ENCODE measurements at regions not wholly inside any gene's neighbourhood (a gene's known extent, or its start where the extent isn't known, plus 50 kb on each side); places are given as distances from the start of the nearest gene placed in this dataset.

GRCh38 chr5:73365990-73366667 is 82.4 kb downstream of the FOXD1 start:
- Histone ChIP-seq H3K9me3 (replicated peaks; ENCODE audit: control insufficient read depth, insufficient read depth, low read length) (no peaks in the 10 kb centered on the region), H3K4me1 (ENCODE audit: control insufficient read depth, extremely low read depth, insufficient read depth, low read length) (peaks cover 30% of the 10 kb centered on the region), H3K27ac (ENCODE audit: insufficient read depth, low read depth, low read length) (peak overlapping the region; percentile 40), H3K27me3 (ENCODE audit: control insufficient read depth in 2 of 2, insufficient read depth in 2 of 2, low read length in 2 of 2) (peaks cover 11 to 15% of the 10 kb centered on the region in 2 experiments), H3K9me1 (replicated peaks; ENCODE audit: control insufficient read depth, extremely low read depth, insufficient read depth, low read length) (no peaks in the 10 kb centered on the region), H2AFZ (ENCODE audit: low read depth, low read length) (no peak overlapping the region), H3K4me3 (replicated peaks in 1 of 3; ENCODE audit: insufficient read depth in 1 of 3, low read depth in 1 of 3, low read length in 3 of 3) (no peak overlapping the region), H3K4me2 (ENCODE audit: insufficient read depth, low read length) (no peak overlapping the region), H4K20me1 (replicated peaks; ENCODE audit: control insufficient read depth, extremely low read depth, insufficient read depth, low read length) (no peaks in the 10 kb centered on the region), H3K36me3 (ENCODE audit: control insufficient read depth in 2 of 2, extremely low read depth in 1 of 2, insufficient read depth in 2 of 2, low read length in 2 of 2) (no peaks in the 10 kb centered on the region), H3K9ac (replicated peaks; ENCODE audit: extremely low read depth, insufficient read depth, low read length) (no peak overlapping the region), H3K79me2 (ENCODE audit: control insufficient read depth, insufficient read depth, low read length) (no peaks in the 10 kb centered on the region)
- dilution Hi-C loops (cut with MboI; ENCODE audit: extremely low pct_ligation_motif_present, low sequenced_read_pairs), result no loop called here
- ChIA-PET CTCF (interaction anchor here (0.8 to 3.4 kb wide), 8 partner anchors 13 to 150 kb away, joined by 3 to 17 read pairs (median 5); no protein-coding TSS in a partner anchor), POLR2A (no interaction called here)
- intact Hi-C loops (cut with micrococcal nuclease), result no loop called here
- no TSS peak for BruUV-seq (replicated peaks)
- no peak for TF ChIP-seq GATA2 (IDR thresholded peaks at IDR 0.05; ENCODE audit: insufficient read depth, insufficient read length, low read depth, low read length)
- no peak for TF ChIP-seq MYC (IDR thresholded peaks at IDR 0.05; ENCODE audit: low read depth, low read length)
- no peak for TF ChIP-seq CTCF (IDR thresholded peaks at IDR 0.05; ENCODE audit: extremely low read depth in 1 of 2, insufficient read depth in 1 of 2, low read depth in 1 of 2, low read length in 2 of 2)
- TF ChIP-seq EZH2 (IDR thresholded peaks at IDR 0.05; ENCODE audit: borderline replicate concordance, low read depth, low read length, severe bottlenecking), result no peak
- TF ChIP-seq MAX (IDR thresholded peaks at IDR 0.05; ENCODE audit: insufficient read depth, insufficient read length), result no peak
- no peak for TF ChIP-seq POLR2A (IDR thresholded peaks at IDR 0.05; ENCODE audit: low read depth, low read length)
- TF ChIP-seq POLR2AphosphoS5 (IDR thresholded peaks at IDR 0.05; ENCODE audit: insufficient read depth, low read depth, low read length), result no peak
- no peak for TF ChIP-seq JUN (IDR thresholded peaks at IDR 0.05; ENCODE audit: borderline replicate concordance, insufficient read depth, insufficient read length, low read depth)
- TF ChIP-seq FOS (IDR thresholded peaks at IDR 0.05; ENCODE audit: borderline replicate concordance, insufficient read depth, low read length), result no peak
- FAIRE-seq (no peak), DNase-seq (ENCODE audit: low read depth, low spot score) (no peak)
